Osteocyte (in vitro differentiated cells): ENCODE measurements at regions not wholly inside any gene's neighbourhood (a gene's known extent, or its start where the extent isn't known, plus 50 kb on each side); places are given as distances from the start of the nearest gene placed in this dataset.

Experiments used
- DNase-seq: peaks from one replicate; pipeline ENCODE4 v3.0.0; 2021; ENCODE audit warnings: mixed read lengths; ENCODE audit not compliant: unreplicated experiment; ENCODE audit errors: extremely low spot score
- H3K27ac Mint-ChIP-seq: one replicate; pipeline ENCODE4 v1.8.0; 2021; ENCODE audit warnings: mild to moderate bottlenecking, mixed read lengths; ENCODE audit not compliant: unreplicated experiment
- H3K27me3 Mint-ChIP-seq: one replicate; pipeline ENCODE4 v1.8.0; 2021; ENCODE audit warnings: mixed read lengths; ENCODE audit not compliant: unreplicated experiment
- H3K36me3 Mint-ChIP-seq: one replicate; pipeline ENCODE4 v1.8.0; 2021; ENCODE audit warnings: mixed read lengths; ENCODE audit not compliant: unreplicated experiment
- H3K4me1 Mint-ChIP-seq: one replicate; pipeline ENCODE4 v1.8.0; 2021; ENCODE audit warnings: mixed read lengths; ENCODE audit not compliant: unreplicated experiment
- H3K4me3 Mint-ChIP-seq: one replicate; pipeline ENCODE4 v1.8.0; 2021; ENCODE audit warnings: mild to moderate bottlenecking, moderate library complexity, mixed read lengths; ENCODE audit not compliant: unreplicated experiment
- H3K9me3 Mint-ChIP-seq: one replicate; pipeline ENCODE4 v1.8.0; 2021; ENCODE audit warnings: mixed read lengths; ENCODE audit not compliant: unreplicated experiment
- CTCF ChIP-seq: fragments of 200-600 bp; sonication (generic); IDR thresholded peaks from 2 replicates; pipeline ENCODE4 v1.5.0; 2021; ENCODE audit warnings: antibody characterized with exemption, mild to moderate bottlenecking, moderate library complexity

- TF ChIP-seq CTCF, result no peak
- no peaks in the 10 kb centered on the region for H3K9me3 Mint-ChIP-seq
- no peak overlapping the region for H3K4me3 Mint-ChIP-seq
- no peak for DNase-seq
- no peaks in the 10 kb centered on the region for H3K4me1 Mint-ChIP-seq
- H3K27ac Mint-ChIP-seq, result no peak overlapping the region
- no peaks in the 10 kb centered on the region for H3K27me3 Mint-ChIP-seq
- H3K36me3 Mint-ChIP-seq, result no peaks in the 10 kb centered on the region
Measured at GRCh38 chr4:12973522-12973921, 510.6 kb downstream of the RAB28 start.

GRCh38 chr4:12968345-12968744 lies 515.8 kb downstream of the RAB28 start:
- no peak for TF ChIP-seq CTCF
- H3K9me3 Mint-ChIP-seq, result no peaks in the 10 kb centered on the region
- no peak overlapping the region for H3K4me3 Mint-ChIP-seq
- H3K27ac Mint-ChIP-seq, result no peak overlapping the region
- no peaks in the 10 kb centered on the region for H3K36me3 Mint-ChIP-seq
- no peak for DNase-seq
- no peaks in the 10 kb centered on the region for H3K27me3 Mint-ChIP-seq
- H3K4me1 Mint-ChIP-seq, result peaks cover 33% of the 10 kb centered on the region

GRCh38 chr4:12966726-12967125 lies 517.4 kb downstream of the RAB28 start:
- no peak for TF ChIP-seq CTCF
- Mint-ChIP-seq H3K4me1 (peaks cover 39% of the 10 kb centered on the region), H3K9me3 (no peaks in the 10 kb centered on the region), H3K27me3 (no peaks in the 10 kb centered on the region), H3K36me3 (no peaks in the 10 kb centered on the region), H3K27ac (peak overlapping the region; percentile 3), H3K4me3 (no peak overlapping the region)
- no peak for DNase-seq

- TF ChIP-seq CTCF, result no peak
- Mint-ChIP-seq H3K27me3 (no peaks in the 10 kb centered on the region), H3K4me3 (no peak overlapping the region), H3K9me3 (no peaks in the 10 kb centered on the region), H3K36me3 (no peaks in the 10 kb centered on the region), H3K4me1 (peaks cover 39% of the 10 kb centered on the region), H3K27ac (no peak overlapping the region)
- no peak for DNase-seq
Measured at GRCh38 chr4:12965334-12965733, 518.8 kb downstream of the RAB28 start.

- H3K9me3 Mint-ChIP-seq, result no peaks in the 10 kb centered on the region
- TF ChIP-seq CTCF, result no peak
- peaks cover 39% of the 10 kb centered on the region for H3K4me1 Mint-ChIP-seq
Measured at GRCh38 chr4:12963912-12964311, 520.2 kb downstream of the RAB28 start.

More at GRCh38 chr4:12963912-12964311, 520.2 kb downstream of the RAB28 start:
- no peak for DNase-seq
- Mint-ChIP-seq H3K36me3 (no peaks in the 10 kb centered on the region), H3K27me3 (no peaks in the 10 kb centered on the region), H3K4me3 (no peak overlapping the region), H3K27ac (no peak overlapping the region)
